Mesenchymal stem cell (in vitro differentiated cells and primary cell): ENCODE measurements at regions not wholly inside any gene's neighbourhood (a gene's known extent, or its start where the extent isn't known, plus 50 kb on each side); places are given as distances from the start of the nearest gene placed in this dataset.
"Not testable (repeated sequence)": the region's sequence is repeated elsewhere in the genome, so short reads cannot be mapped to it uniquely, and the experiment has no call there.

Source experiments
- DNase-seq: peaks from one replicate; pipeline ENCODE4 v3.0.0-alpha.2; 2013
- H2AFZ ChIP-seq: one replicate; pipeline ENCODE4 v1.6.1; 2013; ENCODE audit warnings: low read depth, mild to moderate bottlenecking, control low read depth, inconsistent platforms, low read length, moderate library complexity
- H2AK5ac ChIP-seq: 2 replicates; pipeline ENCODE4 v1.6.1; 2013; ENCODE audit warnings: low read length, moderate library complexity, mild to moderate bottlenecking, inconsistent platforms; ENCODE audit not compliant: severe bottlenecking
- H2BK120ac ChIP-seq: one replicate; pipeline ENCODE4 v1.6.1; 2013; ENCODE audit warnings: low read depth, mild to moderate bottlenecking, inconsistent platforms, low read length, moderate library complexity
- H2BK12ac ChIP-seq, 2 experiments: one replicate each; pipeline ENCODE4 v1.6.1; 2013; ENCODE audit warnings: inconsistent platforms in 2 of 2, low read length in 2 of 2, mild to moderate bottlenecking in 2 of 2, moderate library complexity in 2 of 2, control low read depth in 1 of 2
- H2BK15ac ChIP-seq: one replicate; pipeline ENCODE4 v1.6.1; 2013; ENCODE audit warnings: mild to moderate bottlenecking, low read depth, inconsistent platforms; ENCODE audit not compliant: poor library complexity, severe bottlenecking
- H2BK5ac ChIP-seq: 2 replicates; pipeline ENCODE4 v1.6.1; 2013; ENCODE audit warnings: low read depth, mild to moderate bottlenecking, low read length, control low read depth, inconsistent platforms; ENCODE audit not compliant: poor library complexity, severe bottlenecking
- H3K14ac ChIP-seq, 2 experiments: one replicate each; pipeline ENCODE4 v1.6.1; 2013; ENCODE audit warnings: inconsistent platforms in 2 of 2, low read length in 2 of 2, control low read depth in 1 of 2, mild to moderate bottlenecking in 1 of 2, moderate library complexity in 1 of 2
- H3K18ac ChIP-seq, 2 experiments: one replicate each; pipeline ENCODE4 v1.6.1; 2013; ENCODE audit warnings: inconsistent platforms in 2 of 2, low read length in 2 of 2, control low read depth in 1 of 2, low read depth in 1 of 2, mild to moderate bottlenecking in 1 of 2
- H3K23ac ChIP-seq, 2 experiments: one replicate each; pipeline ENCODE4 v1.6.1; 2013; ENCODE audit warnings: inconsistent platforms in 2 of 2, low read length in 2 of 2, mild to moderate bottlenecking in 2 of 2, moderate library complexity in 2 of 2, control low read depth in 1 of 2
- H3K27ac ChIP-seq: 2 replicates; pipeline ENCODE4 v1.5.1; 2013; ENCODE audit warnings: mild to moderate bottlenecking, moderate library complexity, low read length, control low read depth, inconsistent platforms; ENCODE audit not compliant: poor library complexity, severe bottlenecking
- H3K27me3 ChIP-seq, 2 experiments: 2 replicates each; pipeline versions ENCODE4 v1.6.1 to v1.7.0; 2013; ENCODE audit warnings: low read length in 2 of 2, mild to moderate bottlenecking in 2 of 2, moderate library complexity in 2 of 2, control low read depth in 1 of 2, inconsistent platforms in 1 of 2; ENCODE audit not compliant: control insufficient read depth in 1 of 2, insufficient read depth in 1 of 2
- H3K36me3 ChIP-seq, 2 experiments: 2 replicates each; pipeline versions ENCODE4 v1.6.1 to v1.7.0; 2013; ENCODE audit warnings: low read length in 2 of 2, control low read depth in 1 of 2, inconsistent platforms in 1 of 2, low read depth in 1 of 2, mild to moderate bottlenecking in 1 of 2; ENCODE audit not compliant: insufficient read depth in 2 of 2, control insufficient read depth in 1 of 2
- H3K4ac ChIP-seq, 2 experiments: one replicate each; pipeline ENCODE4 v1.6.1; 2013; ENCODE audit warnings: inconsistent platforms in 2 of 2, low read length in 2 of 2, mild to moderate bottlenecking in 2 of 2, moderate library complexity in 2 of 2, control low read depth in 1 of 2, low read depth in 1 of 2
- H3K4me1 ChIP-seq: 2 replicates; pipeline ENCODE4 v1.6.1; 2013; ENCODE audit warnings: low read depth, low read length, control low read depth; ENCODE audit not compliant: control insufficient read depth, insufficient read depth
- H3K4me2 ChIP-seq: 2 replicates; pipeline ENCODE4 v1.6.1; 2013; ENCODE audit warnings: low read length, mild to moderate bottlenecking, inconsistent platforms; ENCODE audit not compliant: poor library complexity, severe bottlenecking
- H3K4me3 ChIP-seq, 2 experiments: 2 replicates each; pipeline versions ENCODE4 v1.5.1 to v1.7.0; 2013; ENCODE audit warnings: low read length in 2 of 2, mild to moderate bottlenecking in 2 of 2, control low read depth in 1 of 2, low read depth in 1 of 2; ENCODE audit not compliant: insufficient read depth in 1 of 2
- H3K79me1 ChIP-seq: replicated peaks from 2 replicates; pipeline ENCODE4 v1.6.1; 2013; ENCODE audit warnings: mild to moderate bottlenecking, control low read depth, low read length, inconsistent platforms; ENCODE audit not compliant: poor library complexity, severe bottlenecking
- H3K9ac ChIP-seq: 2 replicates; pipeline ENCODE4 v1.7.0; 2013; ENCODE audit warnings: mild to moderate bottlenecking, low read length, moderate library complexity
- H3K9me3 ChIP-seq: 2 replicates; pipeline ENCODE4 v1.7.0; 2013; ENCODE audit warnings: mild to moderate bottlenecking, low read length; ENCODE audit not compliant: control insufficient read depth
- H4K8ac ChIP-seq: one replicate; pipeline ENCODE4 v1.6.1; 2013; ENCODE audit warnings: inconsistent platforms, mild to moderate bottlenecking, low read length, moderate library complexity
- H4K91ac ChIP-seq: one replicate; pipeline ENCODE4 v1.6.1; 2013; ENCODE audit warnings: mild to moderate bottlenecking, low read length, inconsistent platforms
- whole genome bisulfite sequencing: methylation state at CpG from one replicate; pipeline ENCODE4 v1.1.7; 2013; ENCODE audit warnings: mixed read lengths; 5-methylcytosine and 5-hydroxymethylcytosine counted together

DNA sequence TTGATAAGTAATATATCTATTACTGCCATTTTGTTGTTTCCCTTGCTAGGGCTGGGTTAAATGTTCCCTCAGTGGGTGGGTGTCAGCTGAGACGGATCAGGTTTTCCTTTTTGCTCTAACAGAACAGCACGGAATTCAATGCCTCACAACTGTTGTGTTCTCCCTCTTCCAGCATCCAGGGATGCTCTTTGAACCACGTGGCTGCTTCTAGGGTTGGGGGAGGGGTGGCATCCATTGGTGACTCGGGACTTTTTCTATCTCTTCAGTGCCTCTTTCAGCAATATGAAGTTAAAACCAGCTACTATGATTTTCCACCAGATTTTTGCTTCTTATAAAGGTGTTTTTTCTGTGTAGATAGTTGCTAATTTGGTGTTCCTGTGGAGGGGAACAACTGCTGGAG lies 884.9 kb upstream of the FOXG1 start:
- Histone ChIP-seq H3K27ac (no peak overlapping the region), H3K23ac (no peak overlapping the region), H2BK15ac (no peak overlapping the region), H2AFZ (no peak overlapping the region), H3K18ac (no peak overlapping the region), H4K8ac (no peak overlapping the region), H3K14ac (no peak overlapping the region), H3K4me3 (no peak overlapping the region), H2AK5ac (no peak overlapping the region), H3K9ac (no peak overlapping the region), H3K4me1 (no peaks in the 10 kb centered on the region), H2BK12ac (no peak overlapping the region), H3K27me3 (no peaks in the 10 kb centered on the region), H2BK5ac (no peak overlapping the region), H3K9me3 (peaks cover 10% of the 10 kb centered on the region), H3K4me2 (no peak overlapping the region), H2BK120ac (no peak overlapping the region), H3K36me3 (no peaks in the 10 kb centered on the region), H3K4ac (no peak overlapping the region), H4K91ac (no peak overlapping the region), H3K79me1 (no peaks in the 10 kb centered on the region)
- no peak for DNase-seq
- WGBS: 90% methylated on average over 1 of the region's 4 CpGs

DNA sequence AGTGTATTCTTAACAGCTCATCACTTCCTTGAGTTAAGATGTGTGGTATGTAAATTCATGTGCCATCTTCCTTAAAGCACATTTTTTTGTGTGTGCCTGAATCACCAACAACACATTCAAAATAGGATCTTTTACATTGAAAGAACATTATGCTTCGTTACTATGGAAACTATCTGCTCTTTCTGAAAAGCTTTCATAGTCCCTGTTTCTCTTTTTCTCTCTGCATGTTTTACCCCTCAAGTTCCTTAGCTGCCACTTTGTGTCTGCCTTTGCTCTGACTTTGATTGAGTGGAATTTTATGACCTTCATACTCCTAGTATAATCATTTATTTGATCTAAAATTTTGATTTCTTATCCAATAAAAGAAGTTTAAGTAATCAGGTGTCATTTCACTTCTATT lies 880.3 kb upstream of the FOXG1 start:
- H3K23ac ChIP-seq: no peak overlapping the region
- WGBS: 45% methylated on average over 1 of the region's 1 CpG
- no peak overlapping the region for H2BK15ac ChIP-seq
- H3K9ac ChIP-seq: no peak overlapping the region
- H3K36me3 ChIP-seq: no peaks in the 10 kb centered on the region
- no peak overlapping the region for H2BK5ac ChIP-seq
- no peak overlapping the region for H3K14ac ChIP-seq
- no peak overlapping the region for H4K91ac ChIP-seq
- no peaks in the 10 kb centered on the region for H3K79me1 ChIP-seq
- no peak overlapping the region for H3K4me2 ChIP-seq
- H2AFZ ChIP-seq: no peak overlapping the region
- no peaks in the 10 kb centered on the region for H3K27me3 ChIP-seq
- H3K4me1 ChIP-seq: no peaks in the 10 kb centered on the region
- H3K4ac ChIP-seq: no peak overlapping the region
- no peak overlapping the region for H2BK120ac ChIP-seq
- H3K4me3 ChIP-seq: no peak overlapping the region
- H2AK5ac ChIP-seq: no peak overlapping the region
- H3K9me3 ChIP-seq: peaks cover 7% of the 10 kb centered on the region
- no peak overlapping the region for H3K18ac ChIP-seq
- H2BK12ac ChIP-seq: no peak overlapping the region
- DNase-seq: no peak
- no peak overlapping the region for H4K8ac ChIP-seq
- H3K27ac ChIP-seq: no peak overlapping the region

DNA sequence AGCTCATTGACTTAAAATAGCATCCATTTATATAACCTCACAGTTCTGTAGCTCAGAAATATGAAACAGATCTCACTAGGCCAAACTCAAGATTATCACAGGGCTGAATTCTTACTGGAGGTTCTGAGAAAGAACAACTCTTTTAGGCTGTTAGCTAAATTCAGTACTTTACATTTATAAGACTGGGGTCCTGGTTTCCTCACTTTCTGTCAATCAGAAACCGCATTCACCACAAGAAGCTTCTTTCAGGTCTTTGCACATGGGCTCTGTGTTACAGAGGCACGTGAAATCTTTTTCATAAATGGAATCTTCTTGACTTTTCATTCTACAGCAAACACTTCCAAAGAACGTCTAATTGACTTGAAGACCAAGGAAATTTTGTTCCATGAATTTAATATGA lies 876.3 kb upstream of the FOXG1 start:
- H2BK120ac ChIP-seq: no peak overlapping the region
- no peak overlapping the region for H3K4me3 ChIP-seq
- no peak overlapping the region for H2AFZ ChIP-seq
- no peak overlapping the region for H4K91ac ChIP-seq
- H3K9me3 ChIP-seq: peaks cover 4% of the 10 kb centered on the region
- H2BK12ac ChIP-seq: no peak overlapping the region
- H3K4me2 ChIP-seq: no peak overlapping the region
- no peak overlapping the region for H3K23ac ChIP-seq
- WGBS: 62% methylated on average over 2 of the region's 3 CpGs
- H2BK15ac ChIP-seq: no peak overlapping the region
- no peak overlapping the region for H4K8ac ChIP-seq
- H3K4ac ChIP-seq: no peak overlapping the region
- H2BK5ac ChIP-seq: no peak overlapping the region
- no peaks in the 10 kb centered on the region for H3K27me3 ChIP-seq
- no peak for DNase-seq
- H3K79me1 ChIP-seq: no peaks in the 10 kb centered on the region
- H3K14ac ChIP-seq: no peak overlapping the region
- H3K27ac ChIP-seq: no peak overlapping the region
- H3K4me1 ChIP-seq: no peaks in the 10 kb centered on the region
- H3K18ac ChIP-seq: no peak overlapping the region
- H3K36me3 ChIP-seq: no peaks in the 10 kb centered on the region
- H3K9ac ChIP-seq: no peak overlapping the region
- H2AK5ac ChIP-seq: no peak overlapping the region

DNA sequence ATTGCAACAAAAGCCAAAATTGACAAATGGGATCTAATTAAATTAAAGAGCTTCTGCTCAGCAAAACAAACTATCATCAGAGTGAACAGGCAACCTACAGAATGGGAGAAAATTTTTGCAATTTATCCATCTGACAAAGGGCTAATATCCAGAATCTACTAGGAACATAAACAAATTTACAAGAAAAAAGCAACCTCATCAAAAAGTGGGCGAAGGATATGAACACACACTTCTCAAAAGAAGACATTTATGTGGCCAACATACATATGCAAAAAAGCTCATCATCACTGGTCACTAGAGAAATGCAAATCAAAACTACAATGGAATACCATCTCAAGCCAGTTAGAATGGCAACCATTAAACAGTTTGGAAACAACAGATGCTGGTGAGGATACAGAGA lies 858.1 kb upstream of the FOXG1 start:
- not testable (repeated sequence) for H3K4me1 ChIP-seq, H3K27ac ChIP-seq, H3K36me3 ChIP-seq, H3K4me3 ChIP-seq, H3K79me1 ChIP-seq, H4K8ac ChIP-seq, H3K4me2 ChIP-seq, H2BK120ac ChIP-seq, H4K91ac ChIP-seq, H2AFZ ChIP-seq, H2BK15ac ChIP-seq, DNase-seq, H3K9me3 ChIP-seq, H2BK5ac ChIP-seq, H2AK5ac ChIP-seq, H3K23ac ChIP-seq, H2BK12ac ChIP-seq, H3K4ac ChIP-seq, H3K18ac ChIP-seq, H3K9ac ChIP-seq, H3K27me3 ChIP-seq, H3K14ac ChIP-seq
- 63% methylated on average over 1 of the region's 1 CpG for WGBS
